HG02610 (cell line): ENCODE measurements at regions not wholly inside any gene's neighbourhood (a gene's known extent, or its start where the extent isn't known, plus 50 kb on each side); places are given as distances from the start of the nearest gene placed in this dataset.
A peak's percentile ranks its signal among the peaks of the same experiment; 100 is the strongest.
"Not testable (repeated sequence)": the region's sequence is repeated elsewhere in the genome, so short reads cannot be mapped to it uniquely, and the experiment has no call there.

ENCODE experiments used
- ATAC-seq: cut with Tn5 transposase; IDR thresholded peaks from one replicate; pipeline ENCODE4 v1.9.1; 2021; ENCODE audit warnings: mild to moderate bottlenecking, moderate library complexity; ENCODE audit not compliant: unreplicated experiment

DNA sequence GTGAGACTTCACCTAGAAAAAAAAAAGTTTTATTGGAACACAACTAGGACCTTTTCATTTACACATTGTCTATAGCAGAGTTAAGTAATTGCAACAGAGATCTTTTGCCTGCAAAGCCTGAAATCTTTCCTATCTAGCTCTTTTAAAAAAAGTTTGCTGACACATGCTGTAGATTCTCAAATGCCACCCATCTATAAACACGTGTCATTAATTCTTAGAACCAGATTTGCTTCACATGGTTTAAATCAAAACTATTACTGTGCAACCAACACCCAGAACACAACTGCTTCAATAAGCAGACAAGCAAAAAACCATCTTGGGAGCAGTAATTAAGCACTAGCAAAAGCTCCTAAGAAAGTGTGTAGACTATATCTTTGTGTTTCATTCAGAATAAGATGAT is 55.0 kb downstream of the OXSM start:
- ATAC-seq = no peak

DNA sequence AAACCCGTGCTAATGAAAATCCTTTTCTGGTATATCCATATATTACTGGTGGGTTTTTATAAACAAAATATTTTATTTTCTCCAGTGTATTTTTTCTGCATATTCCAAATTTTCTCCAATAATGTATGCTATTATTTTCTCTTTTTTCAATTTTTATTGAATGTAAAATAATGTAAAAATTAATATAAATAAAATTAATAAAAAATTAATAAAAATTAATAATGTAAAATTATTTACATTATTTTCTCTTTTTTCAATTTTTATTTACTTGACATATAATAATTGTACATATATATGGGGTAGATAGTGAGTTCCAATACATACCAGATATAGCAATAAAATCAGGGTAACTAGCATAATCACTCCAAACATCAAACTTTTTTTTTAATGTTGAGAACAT is 56.4 kb downstream of the OXSM start:
- ATAC-seq = no peak

- ATAC-seq = no peak
These were observed 59.2 kb downstream of the OXSM start for GRCh38 chr3:25849091-25849490.

GRCh38 chr3:25849641-25850385 is 59.9 kb downstream of the OXSM start:
- ATAC-seq = no peak

- ATAC-seq = not testable (repeated sequence)
These were observed 61.9 kb downstream of the OXSM start for GRCh38 chr3:25851693-25852259.

DNA sequence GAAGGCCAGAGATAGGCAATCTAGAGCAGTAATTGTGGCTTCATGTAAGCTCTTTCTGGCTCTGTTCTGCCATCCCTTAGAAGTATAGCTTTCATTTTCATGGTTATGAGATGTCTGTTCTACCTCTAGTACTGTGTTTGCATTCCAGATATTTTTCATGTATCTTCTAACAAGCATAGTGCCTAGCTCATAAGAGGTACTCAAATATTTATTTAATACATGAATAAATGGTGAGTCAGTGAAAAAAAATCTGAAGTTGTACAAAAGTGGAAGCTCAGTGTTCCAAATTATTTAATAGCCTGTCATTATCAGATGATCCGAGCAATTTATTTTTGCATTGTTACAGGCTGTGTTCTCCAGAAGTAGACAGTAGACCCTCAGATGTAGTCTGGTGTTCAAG is 64.3 kb downstream of the OXSM start:
- ATAC-seq = no peak

- no peak for ATAC-seq
These were observed 64.7 kb downstream of the OXSM start for GRCh38 chr3:25854635-25855034.

GRCh38 chr3:25855266-25855784 is 65.4 kb downstream of the OXSM start:
- ATAC-seq = no peak

- peak; percentile 93 for ATAC-seq
These were observed 67.1 kb downstream of the OXSM start for GRCh38 chr3:25856902-25857518.

GRCh38 chr3:25861566-25861965 is 71.7 kb downstream of the OXSM start:
- no peak for ATAC-seq

DNA sequence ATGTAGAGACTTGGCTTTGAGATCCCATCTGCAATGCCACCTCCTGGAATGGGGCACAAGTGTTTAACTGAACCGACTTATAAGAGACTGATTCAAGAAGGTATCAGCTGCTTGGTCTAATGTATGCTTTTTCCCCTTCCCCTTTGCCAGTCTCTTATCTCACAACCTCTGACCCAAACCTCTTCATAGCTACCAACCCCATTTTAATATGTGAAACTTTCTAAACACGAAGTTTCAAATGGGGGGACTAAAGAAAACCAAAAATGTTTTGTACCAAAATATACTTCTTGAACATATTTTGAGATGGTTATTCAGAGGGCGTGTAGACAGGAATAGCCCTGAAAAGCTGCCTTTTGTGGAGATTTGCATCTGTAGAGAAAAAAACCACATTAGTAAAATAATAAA is 73.1 kb downstream of the OXSM start:
- peak; percentile 48 for ATAC-seq

- ATAC-seq = peak; percentile 31
These were observed 73.6 kb downstream of the OXSM start for GRCh38 chr3:25863416-25863959.

GRCh38 chr3:25870452-25870851 is 80.6 kb downstream of the OXSM start:
- ATAC-seq = no peak

GRCh38 chr3:25872200-25872877 is 82.4 kb downstream of the OXSM start:
- peak; percentile 68 for ATAC-seq

DNA sequence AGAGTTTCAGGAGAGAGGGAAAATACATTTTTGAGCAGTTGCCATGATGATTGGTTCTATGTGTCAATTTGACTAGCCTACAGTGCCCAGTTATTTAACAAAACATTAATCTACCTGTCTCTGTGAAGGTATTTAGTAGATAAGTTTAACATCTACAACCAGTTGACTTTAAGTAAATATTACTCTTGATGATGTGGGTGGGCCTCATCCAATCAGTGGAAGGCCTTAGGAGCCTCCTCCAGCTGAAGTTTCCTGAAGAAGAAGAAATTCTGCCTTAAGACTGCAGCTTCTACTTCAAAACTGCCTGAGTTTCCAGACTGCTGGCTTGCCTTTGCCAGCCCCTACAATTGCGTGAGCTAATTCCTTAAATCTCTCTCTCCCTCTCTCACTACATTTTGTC is 93.6 kb downstream of the OXSM start:
- ATAC-seq = no peak

- no peak for ATAC-seq
These were observed 95.1 kb downstream of the OXSM start for GRCh38 chr3:25884981-25885380.

DNA sequence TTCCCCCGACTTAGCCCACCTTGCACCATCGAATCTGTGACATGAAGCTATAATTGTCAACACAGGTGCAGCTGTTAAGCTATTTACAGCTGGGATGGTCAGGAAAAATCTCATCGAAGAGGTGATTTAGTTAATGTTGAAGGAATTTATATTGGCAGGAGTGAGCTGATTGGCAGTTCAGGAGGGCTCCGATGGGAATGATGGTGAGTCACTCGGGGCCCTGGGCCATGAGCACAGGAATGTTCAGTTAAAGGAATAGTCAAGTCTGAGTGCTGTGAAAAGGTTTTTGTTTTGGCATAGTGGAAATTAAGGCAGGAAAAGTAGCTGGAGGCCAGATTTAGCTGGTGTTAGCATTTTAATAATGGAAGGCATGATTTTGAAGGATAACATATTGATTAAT is 95.7 kb downstream of the OXSM start:
- ATAC-seq = no peak

GRCh38 chr3:25887907-25888306 is 98.0 kb downstream of the OXSM start:
- no peak for ATAC-seq

DNA sequence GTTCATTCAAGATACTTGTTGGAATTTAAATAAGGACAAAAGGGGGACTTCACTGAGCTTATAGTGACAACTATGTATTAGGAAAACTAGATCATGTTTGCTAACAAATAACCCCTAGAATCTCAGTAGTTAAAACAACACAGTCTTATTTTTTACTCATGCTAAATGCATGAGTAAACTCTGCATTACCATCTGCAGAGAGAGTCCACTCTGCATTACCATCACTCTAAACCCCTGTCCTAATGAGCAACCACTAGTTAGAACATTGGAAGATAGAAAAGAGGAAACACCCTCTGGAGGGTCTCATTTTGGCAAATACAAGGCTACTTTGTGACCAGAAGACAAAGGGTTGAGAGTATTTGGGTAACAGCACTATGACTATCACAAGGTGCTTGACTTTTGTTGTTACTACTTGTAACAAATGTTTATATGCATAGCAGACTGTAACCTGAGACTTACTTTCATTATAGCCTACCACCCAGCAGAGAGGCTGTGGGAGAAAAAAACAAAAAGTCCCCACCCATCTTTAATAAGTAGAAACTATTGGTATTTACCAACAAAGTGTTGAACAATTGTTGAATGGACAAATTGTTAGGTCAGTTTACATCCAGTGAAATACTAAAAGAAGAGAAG is 99.1 kb downstream of the OXSM start:
- no peak for ATAC-seq

DNA sequence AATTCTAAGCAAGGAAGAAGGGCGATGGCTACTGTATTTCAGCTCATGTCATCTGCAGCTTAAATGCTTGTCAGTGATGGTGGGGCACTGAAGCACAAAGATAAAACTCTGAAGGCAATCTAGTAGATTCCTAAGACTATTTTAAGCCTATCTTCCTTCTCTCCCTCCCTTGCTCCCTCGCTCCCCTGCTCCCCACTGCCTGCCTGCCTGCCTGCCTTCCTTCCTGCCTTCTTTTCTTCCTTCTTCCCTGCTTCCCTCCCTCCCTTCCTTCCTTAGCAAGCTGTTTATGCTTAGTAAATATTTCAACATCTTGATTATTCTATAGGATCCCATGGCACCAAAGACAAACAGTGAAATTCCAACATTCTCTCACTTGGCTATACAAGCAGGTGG is 99.6 kb downstream of the OXSM start:
- no peak for ATAC-seq

DNA sequence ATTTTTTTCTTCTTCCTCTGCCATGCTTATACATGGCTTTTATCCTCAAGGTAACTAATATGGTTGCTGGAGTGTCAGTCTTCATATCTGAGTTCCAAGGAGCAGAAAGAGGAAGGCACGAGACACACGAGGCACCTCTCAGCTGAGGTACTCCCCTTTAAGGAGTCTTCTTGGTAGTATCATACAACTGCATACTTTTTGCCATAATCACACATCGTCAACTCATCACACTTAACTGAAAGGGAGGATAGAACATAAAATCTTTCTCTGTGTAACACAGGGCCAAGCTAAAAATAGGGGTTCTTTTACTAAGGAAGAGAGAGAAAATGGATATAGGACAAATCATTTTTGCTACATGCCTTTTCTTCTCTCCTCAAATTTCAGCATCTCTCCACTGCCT is 104.2 kb downstream of the OXSM start:
- no peak for ATAC-seq
